T follicular helper cell (primary cell): ENCODE measurements at regions not wholly inside any gene's neighbourhood (a gene's known extent, or its start where the extent isn't known, plus 50 kb on each side); places are given as distances from the start of the nearest gene placed in this dataset.
"Not testable (repeated sequence)": the region's sequence is repeated elsewhere in the genome, so short reads cannot be mapped to it uniquely, and the experiment has no call there.

Experiments used
- DNase-seq: peaks from one replicate; pipeline ENCODE4 v3.0.0-alpha.2; 2020; ENCODE audit warnings: low read depth

DNA sequence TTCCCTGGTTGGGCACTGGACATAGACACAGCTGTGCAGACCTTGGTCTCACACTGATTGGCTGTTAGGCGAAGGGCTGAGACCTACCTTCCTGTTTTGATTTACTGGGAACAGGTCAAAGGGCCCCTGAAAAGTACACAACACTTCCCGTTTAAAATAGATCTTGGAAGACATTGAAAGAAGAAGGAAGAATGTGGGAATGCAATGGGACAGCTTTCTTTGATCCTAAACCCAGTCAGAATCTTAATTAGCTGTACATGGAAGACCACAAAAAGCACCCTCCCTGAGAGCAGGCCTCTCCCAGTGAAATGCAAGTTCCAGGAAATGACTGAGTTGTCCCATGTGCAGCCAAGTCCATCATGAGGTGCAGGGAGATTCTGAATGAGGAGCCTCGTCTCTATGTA is 83.6 kb upstream of the EXOC2 start:
- DNase-seq, result no peak

DNA sequence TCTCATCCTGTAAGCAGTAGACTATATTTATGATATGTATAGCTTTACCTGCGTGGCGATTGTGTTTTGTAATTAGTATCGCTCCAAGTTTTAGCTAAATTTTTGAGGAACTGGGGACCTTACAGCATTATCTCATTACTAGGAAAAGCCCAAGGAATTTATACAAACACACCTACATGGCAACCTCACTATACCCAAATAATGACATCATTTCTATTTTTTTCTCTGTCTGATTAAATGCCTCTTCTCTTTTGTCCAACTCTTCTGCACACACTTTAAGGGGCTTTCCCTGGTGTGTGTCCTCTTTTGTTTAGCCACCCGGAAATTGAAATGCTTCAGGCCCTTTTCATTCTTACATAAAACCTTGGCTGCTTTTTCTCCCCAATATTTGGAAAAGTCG is 82.9 kb upstream of the EXOC2 start:
- no peak for DNase-seq

DNA sequence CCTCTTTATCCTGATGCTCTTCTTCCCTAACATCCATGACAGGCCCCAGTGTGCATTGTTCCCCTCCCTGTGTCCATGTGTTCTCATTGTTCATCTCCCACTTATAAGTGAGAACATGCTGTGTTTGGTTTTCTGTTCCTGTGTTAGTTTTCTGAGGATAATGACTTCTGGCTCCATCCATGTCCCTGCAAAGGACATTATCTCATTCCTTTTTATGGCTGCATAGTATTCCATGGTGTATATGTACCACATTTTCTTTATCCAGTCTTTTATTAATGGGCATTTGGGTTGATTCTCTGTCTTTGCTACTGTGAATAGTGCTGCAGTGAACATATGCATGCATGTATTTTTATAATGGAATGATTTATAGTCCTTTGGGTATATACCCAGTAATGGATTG is 78.7 kb upstream of the EXOC2 start:
- not testable (repeated sequence) for DNase-seq

DNA sequence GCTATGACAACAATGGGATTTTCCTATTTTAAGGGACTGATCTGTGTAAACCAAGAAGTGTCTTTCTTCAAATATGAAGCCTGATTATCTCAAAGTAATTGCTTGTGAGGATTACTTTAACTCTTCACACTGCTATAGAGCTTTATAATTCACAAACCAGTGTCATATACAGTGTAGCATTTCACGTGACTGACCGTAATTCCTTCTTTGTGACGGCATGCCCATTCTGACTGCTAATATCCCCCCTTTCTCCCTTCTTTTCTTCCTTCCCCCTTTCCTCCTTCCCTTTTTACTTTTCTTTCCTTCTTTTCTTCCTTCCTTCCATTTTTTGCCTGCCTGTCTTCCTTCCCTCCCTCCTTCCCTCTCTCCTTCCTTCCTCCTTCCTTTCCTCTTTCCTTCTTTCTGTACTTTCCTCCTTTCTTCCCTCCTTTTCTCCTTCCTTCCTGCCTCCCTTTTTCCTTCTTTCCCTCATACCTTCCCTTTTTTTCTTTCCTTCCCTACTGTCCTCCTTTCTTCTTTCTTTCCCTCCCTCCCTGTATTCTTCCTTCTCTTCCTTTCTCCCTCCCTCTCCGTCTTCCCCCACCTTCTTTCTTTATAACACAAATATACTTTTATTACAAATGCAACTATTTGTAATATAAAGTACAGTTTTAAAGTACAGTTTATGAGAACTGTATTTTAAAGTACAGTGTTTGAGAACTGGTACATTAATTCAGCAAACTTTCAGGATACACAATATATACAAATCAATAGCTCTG is 75.0 kb upstream of the EXOC2 start:
- DNase-seq, result no peak

DNA sequence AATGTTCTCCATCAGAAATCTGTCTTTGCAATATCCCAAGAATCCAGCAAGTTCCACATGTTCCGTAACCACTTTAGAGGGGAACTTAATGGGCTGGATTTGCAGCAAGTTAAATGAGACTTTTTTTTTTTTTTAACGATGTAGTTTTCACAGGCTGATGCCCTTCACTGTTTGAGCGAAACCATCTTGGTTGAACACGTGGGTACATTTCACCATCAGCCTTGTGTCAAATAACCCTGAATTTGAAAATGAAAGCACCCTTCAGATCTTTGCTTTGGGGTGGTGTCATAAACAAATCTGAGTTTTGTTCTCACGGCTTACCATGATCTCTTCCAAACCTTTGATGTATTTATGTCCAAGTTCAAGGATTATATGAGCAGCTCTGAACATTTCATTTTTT is 73.7 kb upstream of the EXOC2 start:
- no peak for DNase-seq

DNA sequence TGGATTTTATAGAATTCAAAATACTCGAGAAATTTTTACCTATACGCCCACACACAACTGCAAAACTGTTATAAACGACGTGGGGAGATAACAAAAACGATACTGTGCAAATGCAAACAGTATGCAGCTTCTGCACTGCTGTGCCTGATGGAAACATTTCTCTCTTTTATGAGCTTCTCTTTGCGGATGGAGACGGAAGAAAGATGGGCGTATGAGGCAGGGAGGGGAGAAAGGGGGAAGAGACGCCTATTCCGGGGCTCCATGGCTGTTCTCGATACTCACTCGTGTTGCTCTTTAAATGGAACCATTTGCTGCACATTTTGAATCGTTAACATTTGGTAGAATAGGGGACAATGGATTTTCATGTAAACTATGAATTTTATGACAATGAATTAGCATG is 69.1 kb upstream of the EXOC2 start:
- DNase-seq, result no peak

DNA sequence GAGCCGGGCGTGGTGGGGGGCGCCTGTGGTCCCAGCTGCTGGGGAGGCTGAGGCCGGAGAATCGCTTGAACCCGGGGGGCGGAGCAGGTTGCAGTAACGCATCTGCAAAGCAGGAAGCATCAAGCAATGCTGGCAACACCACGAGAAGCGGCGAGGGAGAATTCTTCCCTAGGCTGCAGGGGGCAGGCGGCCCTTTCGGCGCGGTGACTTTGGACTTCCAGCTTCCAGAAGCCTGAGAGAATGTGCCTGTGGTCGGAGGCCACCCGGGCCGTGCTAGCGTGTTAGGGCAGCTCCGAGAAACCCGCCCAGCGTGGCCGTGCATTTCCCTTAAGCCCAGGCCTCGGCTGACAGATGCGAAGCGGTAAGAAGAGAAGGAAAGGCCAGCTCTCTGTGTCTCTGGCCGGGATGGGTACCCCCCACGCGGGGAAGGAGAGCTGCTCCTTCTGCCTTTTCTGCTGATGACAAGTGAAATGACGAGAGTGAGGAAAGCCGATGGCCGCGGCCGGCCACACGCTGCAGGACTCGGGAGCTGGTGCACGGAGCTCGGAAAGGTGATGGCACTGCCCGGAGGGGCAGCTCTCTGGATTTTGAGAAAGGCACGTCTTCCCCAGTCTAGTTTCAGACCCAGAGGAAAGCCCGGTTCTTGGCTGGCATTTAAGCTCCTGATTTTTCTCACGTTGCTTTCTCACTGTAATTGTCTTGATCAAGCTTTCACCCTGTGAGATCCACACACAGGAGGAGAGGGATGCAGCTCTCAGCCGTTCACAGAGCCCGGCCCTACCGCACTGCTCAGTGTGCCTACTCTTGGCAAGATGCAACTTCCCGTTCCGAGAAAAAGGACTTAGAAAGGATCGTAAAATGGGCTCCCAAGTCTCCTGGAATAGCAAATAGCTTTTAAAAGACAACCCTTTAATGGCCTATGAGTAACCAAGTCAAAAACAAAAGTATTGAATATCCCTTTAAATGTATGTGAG is 68.3 kb upstream of the EXOC2 start:
- DNase-seq, result no peak

DNA sequence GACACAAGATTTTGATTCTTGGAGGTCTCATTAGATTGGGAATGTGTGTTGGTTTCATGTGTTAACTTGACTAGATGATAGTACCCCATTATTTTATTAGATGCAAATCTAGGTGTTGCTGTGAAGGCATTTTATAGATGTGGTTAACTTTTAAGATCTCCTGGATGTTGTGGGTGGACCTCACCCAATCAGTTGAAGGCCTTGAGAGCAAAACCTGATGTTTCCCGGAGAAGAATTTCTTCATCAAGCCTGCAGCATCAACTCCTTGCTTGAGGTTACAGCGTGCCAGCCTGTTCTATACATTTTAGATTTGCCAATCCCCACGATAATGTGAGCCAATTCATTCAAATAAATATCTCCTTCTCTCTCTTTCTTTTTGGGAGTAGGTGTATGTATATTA is 66.8 kb upstream of the EXOC2 start:
- no peak for DNase-seq

DNA sequence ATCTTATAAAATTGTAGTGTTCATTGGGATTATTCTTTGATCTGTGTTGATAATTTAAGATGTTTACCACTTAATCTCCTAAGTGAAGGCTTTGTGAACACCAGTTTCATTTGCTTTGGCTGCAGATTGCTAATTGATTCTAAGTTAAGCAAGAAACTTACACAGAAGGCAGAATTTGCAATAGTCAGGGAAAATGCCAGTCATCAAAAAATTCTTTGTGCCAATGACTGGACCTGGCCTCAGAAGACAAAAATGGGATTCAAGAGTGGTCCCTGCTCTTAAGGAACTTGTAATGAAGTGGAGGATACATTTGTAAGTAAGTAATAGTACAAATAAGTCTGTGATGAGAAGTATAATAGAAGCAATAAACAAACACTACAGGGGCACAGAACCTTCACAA is 63.3 kb upstream of the EXOC2 start:
- no peak for DNase-seq

DNA sequence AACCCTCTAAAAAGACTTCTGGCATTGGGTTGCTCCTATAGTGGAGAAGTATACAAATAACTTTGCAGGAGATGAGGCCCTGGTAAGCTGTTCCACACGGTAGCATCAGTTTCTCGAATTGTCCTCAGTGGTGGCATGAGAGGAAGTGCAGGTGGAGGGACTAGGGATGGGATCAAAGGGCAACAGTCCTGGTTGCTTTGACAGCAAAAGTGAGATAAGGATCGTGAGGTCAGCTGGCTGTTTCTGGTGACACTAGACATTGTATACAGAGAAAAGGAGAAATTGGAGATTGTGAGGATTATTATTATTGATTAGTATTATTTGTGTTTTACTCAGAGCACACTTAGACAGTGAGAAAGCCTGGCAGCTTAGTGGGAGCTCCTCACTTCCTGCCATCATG is 61.3 kb upstream of the EXOC2 start:
- DNase-seq, result no peak

DNA sequence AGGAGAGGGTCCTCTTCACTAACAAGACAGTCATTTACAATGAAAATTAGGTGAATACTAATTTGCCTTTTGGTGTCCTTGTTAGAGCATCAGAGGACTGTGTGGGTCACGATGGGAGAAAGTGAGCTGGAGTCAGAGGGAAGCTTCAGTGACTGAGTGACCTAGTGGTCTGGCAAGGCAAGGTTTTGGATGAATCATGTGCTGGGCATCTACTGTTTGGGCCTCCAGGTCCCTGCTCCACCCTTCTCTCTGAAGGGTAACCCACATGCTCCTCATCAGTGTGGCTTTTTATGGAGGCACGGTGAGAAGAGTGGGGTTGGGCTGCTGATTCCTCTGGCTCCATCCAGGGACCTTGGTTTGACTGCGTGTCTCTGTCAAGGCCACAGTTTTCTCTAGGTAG is 60.5 kb upstream of the EXOC2 start:
- DNase-seq, result no peak

DNA sequence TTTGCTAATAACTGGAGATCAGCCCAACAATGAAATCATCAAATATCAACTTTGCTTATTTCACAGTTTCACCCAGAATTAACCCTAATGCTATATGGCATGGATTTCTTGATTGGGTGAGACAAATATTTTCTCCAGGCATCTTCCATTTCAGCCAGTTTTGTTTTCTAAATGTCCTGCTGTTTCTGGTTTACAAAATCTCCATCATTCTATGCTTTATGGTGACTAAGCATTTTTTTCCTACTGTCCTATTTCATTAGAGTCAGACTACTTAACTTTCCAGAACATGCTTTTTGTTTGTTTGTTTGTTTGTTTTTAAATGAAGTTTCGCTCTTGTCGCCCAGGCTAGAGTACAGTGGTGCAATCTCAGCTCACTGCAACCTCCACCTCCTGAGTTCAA is 59.5 kb upstream of the EXOC2 start:
- DNase-seq, result no peak

DNA sequence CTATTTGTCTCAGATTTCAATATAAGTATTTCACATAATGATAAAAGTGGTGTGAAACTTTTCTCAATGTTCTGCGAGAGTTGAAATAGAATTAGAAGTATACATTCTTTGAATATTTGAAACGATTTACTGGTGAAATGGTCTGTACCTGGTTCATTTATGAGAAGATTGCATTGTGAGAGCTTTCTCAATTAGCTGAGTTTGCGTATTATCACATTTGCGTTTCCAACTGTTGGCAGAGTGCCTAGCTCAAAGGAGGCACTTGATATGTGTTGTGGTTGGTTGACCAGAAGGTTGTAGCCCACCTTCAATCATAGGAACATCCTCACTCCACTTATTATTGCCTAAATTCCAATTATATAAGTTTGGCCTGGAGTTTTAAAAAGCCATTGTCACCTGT is 58.8 kb upstream of the EXOC2 start:
- no peak for DNase-seq

DNA sequence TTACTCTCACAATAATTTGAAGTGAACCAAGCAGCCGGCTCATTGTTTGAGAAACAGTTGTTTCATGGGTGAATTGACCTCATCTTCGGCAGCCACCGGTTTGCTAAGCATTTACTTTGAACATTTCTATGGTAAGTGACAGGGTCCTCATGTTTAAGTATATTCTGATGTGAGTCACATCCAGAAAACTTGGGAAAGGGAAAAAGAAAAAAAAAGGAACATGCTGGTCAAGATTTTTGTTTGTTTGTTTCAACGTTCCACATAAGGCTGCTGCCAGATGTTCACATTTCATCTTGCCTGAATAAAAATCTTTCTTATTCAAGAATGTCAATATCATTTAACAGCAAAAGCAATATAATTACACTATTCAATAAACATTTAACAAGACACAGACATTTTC is 55.0 kb upstream of the EXOC2 start:
- no peak for DNase-seq

DNA sequence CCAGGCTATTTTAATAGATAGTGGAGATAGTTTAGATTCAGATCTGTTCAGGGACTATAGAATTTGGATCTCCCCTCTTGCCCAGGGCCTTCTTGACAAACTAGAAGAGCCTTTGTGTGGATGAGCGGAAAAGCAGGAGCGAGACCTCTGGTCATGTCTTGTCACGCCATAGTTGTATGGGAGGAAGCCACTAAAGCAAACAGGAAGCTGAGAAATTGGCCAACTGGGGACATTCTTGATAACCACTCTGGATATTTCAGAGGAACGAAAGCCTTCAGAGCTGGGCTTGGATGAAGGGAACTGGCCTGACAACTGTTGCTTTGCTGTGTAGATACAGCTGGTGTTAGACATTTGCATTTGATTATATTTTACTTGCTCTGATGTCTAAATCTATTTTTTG is 54.1 kb upstream of the EXOC2 start:
- DNase-seq, result no peak

DNA sequence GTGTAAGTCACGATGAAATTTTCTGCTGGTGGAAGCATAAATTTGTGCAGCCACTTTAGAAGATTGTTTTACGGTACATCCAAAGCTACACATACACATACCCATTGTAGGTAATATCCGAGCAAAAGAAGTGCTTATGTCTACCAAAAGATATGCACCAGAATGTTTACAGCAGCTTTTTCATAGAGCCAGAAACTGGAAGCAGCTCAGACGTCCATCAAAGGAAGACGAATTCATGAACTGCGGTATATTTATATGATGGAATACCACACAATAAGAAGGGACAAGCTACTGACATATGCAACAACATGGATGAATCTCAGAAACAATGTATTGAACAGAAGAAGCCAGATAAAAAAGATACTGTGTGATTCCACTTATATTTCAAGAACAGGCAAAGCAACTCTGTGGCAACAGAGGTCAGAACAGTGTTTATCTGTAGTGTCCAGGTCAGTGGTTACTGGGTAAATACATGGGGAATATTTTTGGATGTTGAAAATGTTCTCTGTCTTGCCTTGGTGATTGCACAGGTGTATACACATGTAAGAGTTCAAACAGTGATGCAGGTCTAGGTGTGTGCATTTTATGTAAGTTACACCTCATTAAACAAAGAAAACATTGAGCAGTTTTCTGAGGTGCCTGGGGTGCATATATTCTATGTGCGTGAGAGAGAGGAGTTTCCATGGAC is 51.9 kb upstream of the EXOC2 start:
- no peak for DNase-seq

DNA sequence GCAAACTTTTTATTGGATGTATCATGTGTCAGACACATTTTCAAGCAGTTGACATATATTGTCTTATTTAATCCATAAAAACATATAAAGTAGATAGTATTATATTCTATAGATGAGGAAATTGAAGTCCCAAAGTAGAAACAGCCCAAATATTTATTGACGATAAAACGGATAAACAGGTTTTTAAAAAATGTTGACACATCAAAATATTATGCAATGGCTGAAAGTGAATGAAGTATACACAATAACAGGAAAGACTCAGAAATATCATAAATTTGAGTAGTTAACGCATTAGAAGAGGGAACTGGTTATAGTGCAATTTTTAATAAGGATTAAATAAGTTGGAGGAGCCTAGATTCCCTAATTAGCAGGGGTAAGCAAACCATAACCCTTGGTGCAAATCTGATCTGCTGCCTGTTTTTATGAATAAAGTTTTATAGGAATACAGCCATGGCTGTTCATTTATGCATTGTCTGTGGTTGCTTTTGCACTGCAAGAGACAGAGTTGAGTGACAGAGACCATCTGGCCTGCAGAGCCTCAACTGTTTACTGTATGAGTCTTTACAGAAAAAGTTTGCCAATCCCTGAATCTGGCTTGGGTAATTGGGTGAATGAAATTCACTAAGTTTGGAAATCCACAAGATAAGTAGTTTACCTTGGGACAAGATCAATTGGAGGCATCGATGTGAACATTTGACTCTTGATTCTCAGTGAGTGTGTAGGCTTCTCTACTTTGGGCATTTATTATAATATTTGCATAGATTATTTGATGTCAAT is 50.6 kb upstream of the EXOC2 start:
- DNase-seq, result no peak
